ENCODE measurements at regions not wholly inside any gene's neighbourhood (a gene's known extent, or its start where the extent isn't known, plus 50 kb on each side); places are given as distances from the start of the nearest gene placed in this dataset.

DNA sequence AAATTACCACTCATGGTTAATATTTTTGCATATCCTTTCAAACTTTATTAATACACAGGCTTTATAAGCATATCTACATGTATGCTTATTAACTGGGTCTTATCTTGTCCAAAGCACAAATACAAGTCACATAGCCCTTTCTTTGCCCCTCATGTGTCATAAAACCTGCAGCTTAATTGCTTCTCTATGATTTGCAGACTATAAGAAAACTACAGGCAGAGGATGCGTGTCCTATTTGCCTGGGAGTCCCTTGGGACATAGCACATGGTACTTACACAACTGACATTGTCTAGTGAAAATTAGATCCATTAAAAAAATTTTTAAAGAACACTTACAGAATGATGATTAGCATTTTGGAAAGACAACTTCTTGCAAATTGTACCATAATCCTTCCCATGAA, 190.5 kb upstream of the PLEKHA5 start:
- no peak overlapping the region for H3K27ac ChIP-seq
- no peaks in the 10 kb centered on the region for H3K9me3 ChIP-seq
- intact Hi-C loops (cut with DNase I): no loop called here
- H3K27me3 ChIP-seq: no peaks in the 10 kb centered on the region
- H3K4me3 ChIP-seq: no peak overlapping the region
- no peak for DNase-seq (ENCODE audit: low spot score in 2 of 2)
- H3K36me3 ChIP-seq: no peaks in the 10 kb centered on the region
- TF ChIP-seq, protein P1, sequence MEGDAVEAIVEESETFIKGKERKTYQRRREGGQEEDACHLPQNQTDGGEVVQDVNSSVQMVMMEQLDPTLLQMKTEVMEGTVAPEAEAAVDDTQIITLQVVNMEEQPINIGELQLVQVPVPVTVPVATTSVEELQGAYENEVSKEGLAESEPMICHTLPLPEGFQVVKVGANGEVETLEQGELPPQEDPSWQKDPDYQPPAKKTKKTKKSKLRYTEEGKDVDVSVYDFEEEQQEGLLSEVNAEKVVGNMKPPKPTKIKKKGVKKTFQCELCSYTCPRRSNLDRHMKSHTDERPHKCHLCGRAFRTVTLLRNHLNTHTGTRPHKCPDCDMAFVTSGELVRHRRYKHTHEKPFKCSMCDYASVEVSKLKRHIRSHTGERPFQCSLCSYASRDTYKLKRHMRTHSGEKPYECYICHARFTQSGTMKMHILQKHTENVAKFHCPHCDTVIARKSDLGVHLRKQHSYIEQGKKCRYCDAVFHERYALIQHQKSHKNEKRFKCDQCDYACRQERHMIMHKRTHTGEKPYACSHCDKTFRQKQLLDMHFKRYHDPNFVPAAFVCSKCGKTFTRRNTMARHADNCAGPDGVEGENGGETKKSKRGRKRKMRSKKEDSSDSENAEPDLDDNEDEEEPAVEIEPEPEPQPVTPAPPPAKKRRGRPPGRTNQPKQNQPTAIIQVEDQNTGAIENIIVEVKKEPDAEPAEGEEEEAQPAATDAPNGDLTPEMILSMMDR (IDR thresholded peaks at IDR 0.05): no peak
- no peaks in the 10 kb centered on the region for H3K4me1 ChIP-seq

DNA sequence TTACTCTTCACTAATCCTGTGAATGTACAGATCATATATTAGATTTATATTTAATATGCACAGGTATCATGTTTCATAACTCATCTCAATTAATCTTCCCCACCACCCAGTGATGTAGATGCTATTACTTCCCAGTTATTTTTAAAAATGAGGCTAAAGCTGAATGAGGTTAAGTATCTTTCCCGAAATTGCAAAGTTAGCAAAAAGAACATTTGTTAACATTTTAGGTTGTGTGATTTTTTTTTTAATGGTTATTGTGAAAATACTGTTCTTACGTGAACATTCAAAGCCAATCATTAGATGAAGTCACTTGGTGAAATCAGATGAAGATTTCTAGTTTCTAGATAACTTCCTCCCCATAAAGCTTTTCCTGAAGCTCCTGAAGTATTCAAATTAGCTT, 186.9 kb upstream of the PLEKHA5 start:
- Histone ChIP-seq H3K9me3 (no peaks in the 10 kb centered on the region), H3K27ac (no peak overlapping the region), H3K4me3 (no peak overlapping the region), H3K4me1 (no peaks in the 10 kb centered on the region), H3K36me3 (no peaks in the 10 kb centered on the region), H3K27me3 (no peaks in the 10 kb centered on the region)
- intact Hi-C loops (cut with DNase I): no loop called here
- TF ChIP-seq, protein P1 (IDR thresholded peaks at IDR 0.05): no peak
- no peak for DNase-seq (ENCODE audit: low spot score in 2 of 2)

DNA sequence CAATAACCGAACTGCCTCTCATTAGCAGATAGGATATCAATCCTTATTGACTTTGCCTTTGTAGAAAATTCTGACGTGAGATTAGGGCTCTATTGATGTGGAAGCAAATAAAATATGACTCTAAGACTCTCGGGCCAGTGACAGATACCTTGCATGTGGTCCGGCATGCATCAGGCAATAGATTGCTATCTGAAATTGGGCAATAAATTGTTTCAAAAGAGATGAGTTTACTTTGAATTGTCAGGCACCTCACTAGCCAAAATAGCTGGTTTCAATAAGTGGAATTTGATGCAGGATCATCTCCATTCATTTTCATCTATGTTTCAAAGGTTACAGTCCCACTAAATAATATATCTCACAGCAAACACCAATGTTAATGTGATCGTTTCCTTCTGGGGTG, 186.3 kb upstream of the PLEKHA5 start:
- DNase-seq (ENCODE audit: low spot score in 2 of 2): no peak
- intact Hi-C loops (cut with DNase I): no loop called here
- Histone ChIP-seq H3K27ac (no peak overlapping the region), H3K9me3 (no peaks in the 10 kb centered on the region), H3K4me3 (no peak overlapping the region), H3K36me3 (no peaks in the 10 kb centered on the region), H3K4me1 (no peaks in the 10 kb centered on the region), H3K27me3 (no peaks in the 10 kb centered on the region)
- TF ChIP-seq, protein P1 (IDR thresholded peaks at IDR 0.05): no peak

DNA sequence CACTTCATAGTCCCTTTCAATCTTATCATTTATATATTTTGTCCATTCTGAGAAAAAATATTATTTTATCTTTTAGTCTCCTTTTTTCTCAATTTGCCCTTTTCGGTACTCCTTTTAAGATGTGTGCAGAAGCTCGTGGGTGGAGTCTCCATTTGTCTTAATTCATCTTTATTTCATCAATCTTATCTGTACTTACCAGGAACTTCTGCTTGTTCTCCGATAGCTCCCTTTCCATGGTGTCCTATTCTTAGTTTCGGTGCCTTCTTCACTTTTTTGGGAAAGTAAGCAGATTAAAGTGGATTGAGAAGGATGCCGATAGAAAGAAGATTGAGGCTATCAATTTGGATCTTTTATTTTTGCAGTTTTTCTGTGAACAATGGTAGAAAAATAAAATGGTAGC, 183.4 kb upstream of the PLEKHA5 start:
- Histone ChIP-seq H3K4me1 (no peaks in the 10 kb centered on the region), H3K27ac (no peak overlapping the region), H3K27me3 (no peaks in the 10 kb centered on the region), H3K36me3 (no peaks in the 10 kb centered on the region), H3K9me3 (no peaks in the 10 kb centered on the region), H3K4me3 (no peak overlapping the region)
- no peak for DNase-seq (ENCODE audit: low spot score in 2 of 2)
- intact Hi-C loops (cut with DNase I): no loop called here
- TF ChIP-seq, protein P1 (IDR thresholded peaks at IDR 0.05): no peak

DNA sequence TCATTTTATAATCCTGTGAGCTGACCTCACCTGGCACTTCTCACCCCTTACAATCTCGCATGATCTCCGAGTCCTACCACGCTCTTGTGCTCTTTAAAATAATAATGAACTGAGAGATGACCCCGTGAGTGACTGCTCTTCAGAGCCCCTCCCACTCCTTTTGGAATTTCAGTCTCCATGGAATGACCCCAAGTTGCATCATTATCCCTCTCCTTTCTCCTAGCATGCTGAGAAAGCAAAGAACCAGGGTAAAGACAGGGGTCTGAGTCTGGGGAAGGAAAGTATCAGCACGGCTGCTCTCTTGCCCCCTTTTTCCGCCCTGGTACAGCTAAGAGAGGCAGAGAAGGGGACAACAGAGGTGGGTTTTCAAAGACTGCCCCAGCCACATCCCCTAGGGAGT, 178.3 kb upstream of the PLEKHA5 start:
- intact Hi-C loops (cut with DNase I): no loop called here
- no peaks in the 10 kb centered on the region for H3K4me1 ChIP-seq
- TF ChIP-seq, protein P1 (IDR thresholded peaks at IDR 0.05): no peak
- no peaks in the 10 kb centered on the region for H3K9me3 ChIP-seq
- H3K27me3 ChIP-seq: no peaks in the 10 kb centered on the region
- H3K4me3 ChIP-seq: no peak overlapping the region
- DNase-seq (ENCODE audit: low spot score in 2 of 2): no peak
- H3K27ac ChIP-seq: no peak overlapping the region
- H3K36me3 ChIP-seq: no peaks in the 10 kb centered on the region

DNA sequence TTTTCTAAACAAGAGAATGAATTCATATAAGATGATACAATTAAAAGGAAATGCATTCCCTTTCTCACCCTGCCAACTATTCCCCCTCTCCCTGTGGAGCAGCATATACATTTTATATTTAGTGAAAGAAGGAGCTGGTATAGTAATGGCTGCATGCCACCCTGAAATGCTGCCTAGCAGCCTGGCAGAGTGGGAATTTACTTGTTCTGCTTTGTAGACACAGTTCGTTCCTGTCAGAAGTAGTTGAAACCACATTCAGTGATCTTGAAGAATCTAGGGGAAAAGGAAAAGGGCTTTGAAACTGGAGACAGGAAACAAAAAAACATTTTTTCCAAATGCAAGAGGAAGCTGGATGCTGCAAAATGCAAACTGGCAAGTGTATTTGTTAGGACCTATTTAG, 176.0 kb upstream of the PLEKHA5 start:
- H3K27me3 ChIP-seq: no peaks in the 10 kb centered on the region
- TF ChIP-seq, protein P1 (IDR thresholded peaks at IDR 0.05): no peak
- no peak overlapping the region for H3K4me3 ChIP-seq
- no peaks in the 10 kb centered on the region for H3K9me3 ChIP-seq
- no peak overlapping the region for H3K27ac ChIP-seq
- intact Hi-C loops (cut with DNase I): no loop called here
- DNase-seq (ENCODE audit: low spot score in 2 of 2): no peak
- no peaks in the 10 kb centered on the region for H3K4me1 ChIP-seq
- no peaks in the 10 kb centered on the region for H3K36me3 ChIP-seq
